H9 (cell line): ENCODE measurements at regions not wholly inside any gene's neighbourhood (a gene's known extent, or its start where the extent isn't known, plus 50 kb on each side); places are given as distances from the start of the nearest gene placed in this dataset.

Source experiments
- DNase-seq: peaks from one replicate; pipeline ENCODE4 v3.0.0-alpha.2; 2017
- H2AFZ ChIP-seq: one replicate; pipeline ENCODE4 v1.6.1; 2013; ENCODE audit warnings: mild to moderate bottlenecking, low read length, control low read depth, moderate library complexity
- H2AK5ac ChIP-seq: 2 replicates; pipeline ENCODE4 v1.6.1; 2013; ENCODE audit warnings: low read length, control low read depth, mixed read lengths; ENCODE audit not compliant: insufficient read length
- H2BK120ac ChIP-seq: one replicate; pipeline ENCODE4 v1.6.1; 2013; ENCODE audit warnings: low read depth, mild to moderate bottlenecking, low read length, control low read depth, inconsistent platforms; ENCODE audit not compliant: poor library complexity, severe bottlenecking
- H2BK12ac ChIP-seq: 2 replicates; pipeline ENCODE4 v1.6.1; 2013; ENCODE audit warnings: low read length, control low read depth, mixed read lengths, low read depth; ENCODE audit not compliant: insufficient read length
- H2BK15ac ChIP-seq: 2 replicates; pipeline ENCODE4 v1.6.1; 2013; ENCODE audit warnings: low read depth, low read length, control low read depth
- H2BK20ac ChIP-seq: one replicate; pipeline ENCODE4 v1.6.1; 2013; ENCODE audit warnings: low read depth, mild to moderate bottlenecking, low read length, control low read depth, inconsistent platforms; ENCODE audit not compliant: poor library complexity, severe bottlenecking
- H2BK5ac ChIP-seq: 2 replicates; pipeline ENCODE4 v1.6.1; 2013; ENCODE audit warnings: low read length, control low read depth, mixed read lengths; ENCODE audit not compliant: insufficient read length
- H3K14ac ChIP-seq: 2 replicates; pipeline ENCODE4 v1.6.1; 2013; ENCODE audit warnings: low read length, control low read depth; ENCODE audit not compliant: insufficient read depth
- H3K18ac ChIP-seq: 2 replicates; pipeline ENCODE4 v1.6.1; 2013; ENCODE audit warnings: low read depth, mild to moderate bottlenecking, mixed read lengths, low read length, control low read depth; ENCODE audit not compliant: insufficient read length
- H3K23ac ChIP-seq: 2 replicates; pipeline ENCODE4 v1.6.1; 2013; ENCODE audit warnings: low read length, control low read depth, mixed read lengths, low read depth; ENCODE audit not compliant: insufficient read length
- H3K23me2 ChIP-seq: 2 replicates; pipeline ENCODE4 v1.6.1; 2013; ENCODE audit warnings: low read depth, mild to moderate bottlenecking, mixed read lengths, low read length, control low read depth; ENCODE audit not compliant: insufficient read length, poor library complexity, severe bottlenecking
- H3K27ac ChIP-seq: 2 replicates; pipeline ENCODE4 v1.5.1; 2013; ENCODE audit warnings: low read length, control low read depth, mixed read lengths, low read depth; ENCODE audit not compliant: insufficient read length
- H3K27me3 ChIP-seq: 2 replicates; pipeline ENCODE4 v1.6.1; 2013; ENCODE audit warnings: low read length, control low read depth, inconsistent platforms; ENCODE audit not compliant: insufficient read depth
- H3K4ac ChIP-seq: 2 replicates; pipeline ENCODE4 v1.6.1; 2013; ENCODE audit warnings: low read depth, mild to moderate bottlenecking, control low read depth, inconsistent platforms, low read length, moderate library complexity
- H3K4me1 ChIP-seq: 2 replicates; pipeline ENCODE4 v1.6.1; 2013; ENCODE audit warnings: low read length, control low read depth, inconsistent platforms; ENCODE audit not compliant: insufficient read depth
- H3K4me2 ChIP-seq: 2 replicates; pipeline ENCODE4 v1.6.1; 2013; ENCODE audit warnings: low read length, control low read depth, mixed read lengths; ENCODE audit not compliant: insufficient read length, insufficient read depth
- H3K56ac ChIP-seq: 2 replicates; pipeline ENCODE4 v1.6.1; 2013; ENCODE audit warnings: low read depth, mild to moderate bottlenecking, mixed read lengths, low read length, control low read depth; ENCODE audit not compliant: insufficient read length
- H3K79me1 ChIP-seq: 2 replicates; pipeline ENCODE4 v1.6.1; 2013; ENCODE audit warnings: low read depth, mild to moderate bottlenecking, moderate library complexity, low read length, control low read depth, inconsistent platforms; ENCODE audit not compliant: insufficient read depth, poor library complexity, severe bottlenecking
- H3K79me2 ChIP-seq: 2 replicates; pipeline ENCODE4 v1.6.1; 2013; ENCODE audit warnings: low read length, control low read depth, inconsistent platforms; ENCODE audit not compliant: insufficient read depth
- H3K9ac ChIP-seq: 2 replicates; pipeline ENCODE4 v1.6.1; 2013; ENCODE audit warnings: low read length, control low read depth, mixed read lengths; ENCODE audit not compliant: insufficient read length; ENCODE audit errors: extremely low read depth
- H3K9me3 ChIP-seq: one replicate; pipeline ENCODE4 v1.6.1; 2013; ENCODE audit warnings: low read depth, low read length, inconsistent platforms; ENCODE audit not compliant: control insufficient read depth
- H3T11ph ChIP-seq: one replicate; pipeline ENCODE4 v1.6.1; 2013; ENCODE audit warnings: mild to moderate bottlenecking, low read length, control low read depth, inconsistent platforms
- H4K20me1 ChIP-seq: one replicate; pipeline ENCODE4 v1.6.1; 2013; ENCODE audit not compliant: control insufficient read depth, insufficient read length, insufficient read depth
- H4K5ac ChIP-seq: 2 replicates; pipeline ENCODE4 v1.6.1; 2013; ENCODE audit warnings: low read depth, mild to moderate bottlenecking, mixed read lengths, low read length, control low read depth; ENCODE audit not compliant: insufficient read length
- H4K8ac ChIP-seq: replicated peaks from 2 replicates; pipeline ENCODE4 v1.6.1; 2013; ENCODE audit warnings: low read length, control low read depth, mixed read lengths, low read depth; ENCODE audit not compliant: insufficient read length
- H4K91ac ChIP-seq: 2 replicates; pipeline ENCODE4 v1.6.1; 2013; ENCODE audit warnings: low read depth, mild to moderate bottlenecking, moderate library complexity, mixed read lengths, low read length, control low read depth; ENCODE audit not compliant: insufficient read length
- H3K27ac Mint-ChIP-seq, 3 experiments: 2 replicates in 2 of 3; 3 replicates in 1 of 3; pipeline ENCODE4 v1.8.0; 2020 to 2021; ENCODE audit warnings: mixed read lengths in 3 of 3, mild to moderate bottlenecking in 1 of 3, moderate library complexity in 1 of 3
- H3K27me3 Mint-ChIP-seq: 2 replicates; pipeline ENCODE4 v1.8.0; 2021; ENCODE audit warnings: low read depth, mild to moderate bottlenecking, moderate library complexity, mixed read lengths
- H3K36me3 Mint-ChIP-seq, 3 experiments: 2 replicates in 2 of 3; 3 replicates in 1 of 3; pipeline ENCODE4 v1.8.0; 2020 to 2021; ENCODE audit warnings: low read depth in 3 of 3, mixed read lengths in 3 of 3; ENCODE audit not compliant: insufficient read depth in 1 of 3
- H3K4me1 Mint-ChIP-seq, 2 experiments: 2 replicates each; pipeline ENCODE4 v1.8.0; 2020; ENCODE audit warnings: mixed read lengths in 2 of 2
- H3K4me3 Mint-ChIP-seq, 2 experiments: 2 replicates in 1 of 2; 3 replicates in 1 of 2; pipeline ENCODE4 v1.8.0; 2020 to 2021; ENCODE audit warnings: mild to moderate bottlenecking in 2 of 2, mixed read lengths in 2 of 2, moderate library complexity in 1 of 2
- H3K9me3 Mint-ChIP-seq, 2 experiments: 2 replicates in 1 of 2; 3 replicates in 1 of 2; pipeline ENCODE4 v1.8.0; 2020; ENCODE audit warnings: mild to moderate bottlenecking in 2 of 2, mixed read lengths in 2 of 2, moderate library complexity in 1 of 2
- CTCF ChIP-seq: fragments of 200-600 bp; sonication (generic); conservative IDR thresholded peaks from 3 replicates; pipeline ENCODE4 v1.8.0; 2021; ENCODE audit warnings: antibody characterized with exemption, mild to moderate bottlenecking
- WGBS: extraction: QIAGEN DNeasy Blood & Tissue Kit; methylation state at CpG from one replicate; pipeline ENCODE4 v1.1.7; 2013; ENCODE audit warnings: missing lambda C conversion rate, low lambda C conversion rate, mixed read lengths; ENCODE audit not compliant: insufficient read length; ENCODE audit errors: extremely low coverage; 5-methylcytosine and 5-hydroxymethylcytosine counted together

GRCh38 chr9:102309379-102309778, 570.9 kb upstream of the GRIN3A start:
- Histone ChIP-seq H3K79me2 (no peaks in the 10 kb centered on the region), H3K4me1 (no peaks in the 10 kb centered on the region), H3K27ac (no peak overlapping the region), H3K4me2 (no peak overlapping the region), H2BK15ac (no peak overlapping the region), H3T11ph (no peak overlapping the region), H4K20me1 (no peaks in the 10 kb centered on the region), H4K8ac (no peak overlapping the region), H3K23ac (no peak overlapping the region), H3K27me3 (no peaks in the 10 kb centered on the region), H3K4ac (no peak overlapping the region), H3K18ac (no peak overlapping the region), H2BK5ac (no peak overlapping the region), H3K23me2 (no peaks in the 10 kb centered on the region), H2BK120ac (no peak overlapping the region), H2BK20ac (no peak overlapping the region), H3K56ac (no peak overlapping the region), H2BK12ac (no peak overlapping the region), H2AK5ac (no peak overlapping the region), H4K91ac (no peak overlapping the region), H3K79me1 (no peaks in the 10 kb centered on the region), H3K14ac (no peak overlapping the region), H2AFZ (no peak overlapping the region), H3K9ac (no peak overlapping the region), H4K5ac (no peak overlapping the region), H3K9me3 (peaks cover 7% of the 10 kb centered on the region)
- Mint-ChIP-seq H3K4me3 (no peak overlapping the region), H3K27me3 (no peaks in the 10 kb centered on the region), H3K4me1 (peaks cover 5 to 6% of the 10 kb centered on the region in 2 experiments), H3K27ac (no peak overlapping the region), H3K9me3 (peaks cover 17 to 24% of the 10 kb centered on the region in 2 experiments), H3K36me3 (peaks cover 3 to 12% (median 7%) of the 10 kb centered on the region in 3 experiments; a peak in 5 of 7 replicates)
- no CpG with 5 or more reads among the region's 1 CpG for WGBS
- no peak for DNase-seq
- TF ChIP-seq CTCF = no peak; the same call in 2 of the 3 replicates
